ENCODE measurements at regions not wholly inside any gene's neighbourhood (a gene's known extent, or its start where the extent isn't known, plus 50 kb on each side); places are given as distances from the start of the nearest gene placed in this dataset.
"Not testable (repeated sequence)": the region's sequence is repeated elsewhere in the genome, so short reads cannot be mapped to it uniquely, and the experiment has no call there.

DNA sequence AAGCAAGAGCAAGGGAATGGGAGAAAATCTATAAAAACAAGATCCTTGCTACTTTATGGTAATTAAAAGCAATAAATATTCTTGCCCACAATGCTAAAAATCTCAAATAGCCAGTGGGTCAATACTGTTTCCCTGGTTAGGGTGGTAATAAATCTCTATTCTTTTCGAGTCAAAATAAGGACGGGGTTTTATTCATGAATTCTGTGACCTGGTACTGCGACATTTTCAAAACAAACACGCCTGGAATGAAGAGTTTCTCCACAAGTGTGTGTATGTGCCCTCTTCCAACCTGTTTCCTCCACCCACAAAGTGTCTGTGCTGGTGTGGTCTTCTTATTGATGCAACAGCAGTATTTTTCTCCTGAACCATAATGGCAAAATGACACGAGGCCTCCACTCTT, 358.8 kb upstream of the BRINP1 start:
- Mint-ChIP-seq H3K36me3 (ENCODE audit: low read depth) (no peaks in the 10 kb centered on the region), H3K27ac (no peak overlapping the region), H3K27me3 (ENCODE audit: low read depth) (no peaks in the 10 kb centered on the region), H3K4me3 (no peak overlapping the region), H3K4me1 (ENCODE audit: low read depth) (no peaks in the 10 kb centered on the region), H3K9me3 (peaks cover 4% of the 10 kb centered on the region)

DNA sequence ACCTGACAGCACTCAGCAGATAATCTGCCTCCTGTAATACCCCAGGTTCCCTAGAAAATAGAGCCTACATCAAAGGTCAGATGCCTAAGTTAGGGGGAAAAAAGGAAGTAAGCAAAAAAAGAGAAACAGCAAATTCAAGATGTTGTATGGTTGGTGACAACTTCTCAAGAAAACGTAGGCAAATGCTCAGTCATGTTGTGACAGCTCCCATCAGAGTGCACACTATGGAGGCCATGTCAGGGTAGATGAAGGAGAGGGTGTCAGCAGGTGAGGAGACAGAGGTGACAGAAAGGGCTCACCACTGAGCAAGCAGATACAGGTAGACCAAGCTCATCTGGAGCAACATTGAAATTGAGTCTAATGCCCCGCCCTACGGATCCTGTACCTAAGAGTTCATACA, 356.8 kb upstream of the BRINP1 start:
- Mint-ChIP-seq H3K27ac (no peak overlapping the region), H3K4me1 (ENCODE audit: low read depth) (no peaks in the 10 kb centered on the region), H3K9me3 (no peaks in the 10 kb centered on the region)

GRCh38 chr9:119722384-119722783, 353.1 kb upstream of the BRINP1 start:
- Mint-ChIP-seq H3K4me1 (ENCODE audit: low read depth) (no peaks in the 10 kb centered on the region), H3K27me3 (ENCODE audit: low read depth) (no peaks in the 10 kb centered on the region), H3K9me3 (no peaks in the 10 kb centered on the region), H3K36me3 (ENCODE audit: low read depth) (no peaks in the 10 kb centered on the region), H3K4me3 (no peak overlapping the region), H3K27ac (no peak overlapping the region)

More for the DNA sequence above, 356.8 kb upstream of the BRINP1 start:
- H3K4me3 Mint-ChIP-seq = no peak overlapping the region
- H3K27me3 Mint-ChIP-seq (ENCODE audit: low read depth) = no peaks in the 10 kb centered on the region
- no peaks in the 10 kb centered on the region for H3K36me3 Mint-ChIP-seq (ENCODE audit: low read depth)

GRCh38 chr9:119712325-119712724, 343.1 kb upstream of the BRINP1 start:
- Mint-ChIP-seq H3K9me3 (peaks cover 2% of the 10 kb centered on the region), H3K36me3 (ENCODE audit: low read depth) (no peaks in the 10 kb centered on the region), H3K27me3 (ENCODE audit: low read depth) (no peaks in the 10 kb centered on the region), H3K27ac (no peak overlapping the region), H3K4me3 (no peak overlapping the region), H3K4me1 (ENCODE audit: low read depth) (no peaks in the 10 kb centered on the region)

- Mint-ChIP-seq H3K4me1 (ENCODE audit: low read depth) (no peaks in the 10 kb centered on the region), H3K4me3 (no peak overlapping the region), H3K27ac (no peak overlapping the region), H3K36me3 (ENCODE audit: low read depth) (no peaks in the 10 kb centered on the region), H3K27me3 (ENCODE audit: low read depth) (no peaks in the 10 kb centered on the region), H3K9me3 (peaks cover 2% of the 10 kb centered on the region)
These were observed 340.2 kb upstream of the BRINP1 start for GRCh38 chr9:119709431-119709830.

GRCh38 chr9:119707228-119707845, 338.1 kb upstream of the BRINP1 start:
- Mint-ChIP-seq H3K27me3 (ENCODE audit: low read depth) (no peaks in the 10 kb centered on the region), H3K36me3 (ENCODE audit: low read depth) (no peaks in the 10 kb centered on the region), H3K27ac (no peak overlapping the region), H3K9me3 (peaks cover 2% of the 10 kb centered on the region), H3K4me1 (ENCODE audit: low read depth) (no peaks in the 10 kb centered on the region), H3K4me3 (no peak overlapping the region)

DNA sequence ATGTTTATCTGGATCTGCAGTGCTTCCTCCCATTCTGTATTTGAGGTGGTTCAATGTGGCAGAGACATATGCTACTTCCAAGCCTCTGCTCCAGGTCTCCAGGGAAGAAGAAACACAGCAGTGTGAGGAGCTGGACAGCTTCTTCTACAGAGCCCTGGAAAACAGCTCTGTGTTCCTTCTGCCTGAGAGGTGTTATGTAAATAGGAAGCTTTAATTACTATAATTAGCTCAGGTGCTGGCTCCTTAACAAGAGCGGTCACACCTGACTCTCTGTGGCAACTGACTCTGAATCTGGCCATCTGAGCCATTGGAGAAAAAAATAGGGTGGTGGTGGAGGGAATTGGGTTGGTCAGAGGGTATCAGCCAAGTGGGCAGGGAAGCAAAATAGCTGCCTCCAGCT, 332.4 kb upstream of the BRINP1 start:
- no peaks in the 10 kb centered on the region for H3K4me1 Mint-ChIP-seq (ENCODE audit: low read depth)
- H3K36me3 Mint-ChIP-seq (ENCODE audit: low read depth) = no peaks in the 10 kb centered on the region
- H3K27me3 Mint-ChIP-seq (ENCODE audit: low read depth) = no peaks in the 10 kb centered on the region
- H3K27ac Mint-ChIP-seq = no peak overlapping the region
- H3K9me3 Mint-ChIP-seq = no peaks in the 10 kb centered on the region
- no peak overlapping the region for H3K4me3 Mint-ChIP-seq

GRCh38 chr9:119698535-119698934, 329.3 kb upstream of the BRINP1 start:
- Mint-ChIP-seq H3K4me1 (ENCODE audit: low read depth) (no peaks in the 10 kb centered on the region), H3K4me3 (no peak overlapping the region), H3K27me3 (ENCODE audit: low read depth) (no peaks in the 10 kb centered on the region), H3K9me3 (no peaks in the 10 kb centered on the region), H3K27ac (no peak overlapping the region), H3K36me3 (ENCODE audit: low read depth) (no peaks in the 10 kb centered on the region)

DNA sequence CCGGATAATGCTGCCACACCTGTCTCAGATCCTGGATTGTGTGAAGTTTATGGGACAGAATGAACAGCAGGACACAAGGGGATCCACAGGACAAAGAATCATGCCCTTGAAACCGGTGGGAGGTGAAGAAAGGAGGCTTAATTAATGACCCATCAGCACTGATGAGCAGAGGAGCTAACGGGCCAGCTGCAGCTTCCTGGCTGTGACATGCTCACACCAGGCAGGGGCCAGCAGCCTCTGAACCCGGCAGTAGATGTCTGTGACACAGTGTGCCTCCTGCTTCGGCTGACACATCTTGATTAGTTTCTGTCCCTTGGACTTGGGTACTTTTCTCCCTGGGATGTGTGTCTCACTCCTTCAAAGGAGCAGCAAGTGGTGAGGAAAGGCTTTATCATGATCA, 328.8 kb upstream of the BRINP1 start:
- no peak overlapping the region for H3K27ac Mint-ChIP-seq
- no peak overlapping the region for H3K4me3 Mint-ChIP-seq
- no peaks in the 10 kb centered on the region for H3K36me3 Mint-ChIP-seq (ENCODE audit: low read depth)
- H3K4me1 Mint-ChIP-seq (ENCODE audit: low read depth) = no peaks in the 10 kb centered on the region
- H3K27me3 Mint-ChIP-seq (ENCODE audit: low read depth) = no peaks in the 10 kb centered on the region
- H3K9me3 Mint-ChIP-seq = no peaks in the 10 kb centered on the region

DNA sequence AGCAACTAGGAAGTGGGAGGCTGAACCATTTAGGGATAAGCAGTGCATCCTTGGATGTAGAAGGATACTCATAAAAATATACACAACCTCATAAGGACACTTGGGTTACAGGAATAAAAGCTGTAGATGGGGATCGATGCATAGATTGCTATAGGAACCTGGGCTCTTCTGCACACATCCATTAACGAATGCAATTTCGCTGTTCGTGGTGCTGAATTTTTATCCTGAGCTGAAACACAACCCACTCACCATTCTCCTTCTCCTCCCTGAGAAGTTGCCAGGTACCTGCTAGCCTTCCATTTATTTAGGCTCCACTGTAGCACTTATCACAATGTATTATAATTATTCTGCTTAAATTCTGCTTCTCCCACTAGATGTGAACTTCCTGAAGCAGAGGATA, 320.6 kb upstream of the BRINP1 start:
- H3K4me3 Mint-ChIP-seq = no peak overlapping the region

DNA sequence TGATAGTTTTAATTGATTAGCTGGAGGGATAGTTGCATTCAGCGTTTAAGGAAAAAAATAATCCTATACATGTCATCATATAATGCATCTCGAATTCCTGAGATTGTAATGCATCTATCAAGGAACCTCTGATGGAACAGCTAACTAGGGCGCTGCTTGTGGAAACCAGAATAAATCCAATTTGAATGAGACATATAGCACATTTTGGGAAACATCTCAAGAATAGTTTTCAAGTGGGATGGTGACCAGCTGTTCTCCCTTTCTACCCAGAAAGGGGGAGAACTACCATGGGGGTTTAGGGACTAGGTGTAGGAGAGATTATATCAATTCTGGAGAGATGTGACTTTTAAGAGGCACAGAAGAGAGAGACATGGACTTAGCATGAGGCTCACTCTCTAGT, 319.3 kb upstream of the BRINP1 start:
- Mint-ChIP-seq H3K27me3 (ENCODE audit: low read depth) (no peaks in the 10 kb centered on the region), H3K36me3 (ENCODE audit: low read depth) (no peaks in the 10 kb centered on the region), H3K9me3 (no peaks in the 10 kb centered on the region), H3K27ac (no peak overlapping the region), H3K4me1 (ENCODE audit: low read depth) (no peaks in the 10 kb centered on the region), H3K4me3 (no peak overlapping the region)

More for the DNA sequence above, 320.6 kb upstream of the BRINP1 start:
- no peaks in the 10 kb centered on the region for H3K36me3 Mint-ChIP-seq (ENCODE audit: low read depth)
- H3K27ac Mint-ChIP-seq = no peak overlapping the region
- H3K9me3 Mint-ChIP-seq = no peaks in the 10 kb centered on the region
- H3K27me3 Mint-ChIP-seq (ENCODE audit: low read depth) = no peaks in the 10 kb centered on the region
- H3K4me1 Mint-ChIP-seq (ENCODE audit: low read depth) = no peaks in the 10 kb centered on the region

DNA sequence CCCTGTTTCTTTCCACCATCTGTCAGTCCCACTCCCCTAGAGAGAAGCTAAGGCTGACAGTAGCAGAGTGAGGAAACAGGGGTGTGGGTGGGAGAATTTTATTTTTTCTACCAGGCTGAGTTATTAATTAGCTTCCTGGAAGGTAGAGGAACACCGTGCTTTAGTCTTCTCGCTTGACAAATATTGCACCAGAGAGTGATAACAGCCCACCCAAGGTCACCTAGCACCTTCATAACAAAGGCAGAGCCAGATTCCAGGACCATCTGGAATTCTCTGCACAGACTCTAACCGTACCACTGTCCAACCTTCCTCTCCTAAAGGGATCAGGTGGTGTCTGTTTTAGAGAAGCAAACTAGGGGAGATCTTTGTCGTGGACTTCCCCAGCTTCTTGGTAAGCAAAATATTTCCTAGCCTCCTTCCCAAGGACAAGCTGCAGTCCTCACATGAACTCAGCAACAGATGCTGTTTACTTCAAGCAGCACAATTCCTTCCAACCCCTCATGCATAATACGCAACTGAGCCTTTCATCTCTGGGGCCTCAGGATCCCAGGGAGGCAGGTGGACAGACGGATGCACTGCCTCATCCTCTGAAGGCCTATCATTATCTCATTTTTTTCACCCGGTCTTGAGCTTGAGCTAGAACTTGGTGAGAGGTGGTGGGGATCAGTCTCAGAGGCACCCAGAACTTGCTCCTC, 308.7 kb upstream of the BRINP1 start:
- Mint-ChIP-seq H3K9me3 (no peaks in the 10 kb centered on the region), H3K36me3 (ENCODE audit: low read depth) (no peaks in the 10 kb centered on the region), H3K4me1 (ENCODE audit: low read depth) (no peaks in the 10 kb centered on the region), H3K4me3 (no peak overlapping the region), H3K27me3 (ENCODE audit: low read depth) (no peaks in the 10 kb centered on the region), H3K27ac (no peak overlapping the region)

- no peak overlapping the region for H3K27ac Mint-ChIP-seq
- H3K4me1 Mint-ChIP-seq (ENCODE audit: low read depth) = no peaks in the 10 kb centered on the region
- no peaks in the 10 kb centered on the region for H3K36me3 Mint-ChIP-seq (ENCODE audit: low read depth)
- no peak overlapping the region for H3K4me3 Mint-ChIP-seq
- no peaks in the 10 kb centered on the region for H3K9me3 Mint-ChIP-seq
- H3K27me3 Mint-ChIP-seq (ENCODE audit: low read depth) = no peaks in the 10 kb centered on the region
These were observed 306.7 kb upstream of the BRINP1 start for GRCh38 chr9:119675951-119676350.

DNA sequence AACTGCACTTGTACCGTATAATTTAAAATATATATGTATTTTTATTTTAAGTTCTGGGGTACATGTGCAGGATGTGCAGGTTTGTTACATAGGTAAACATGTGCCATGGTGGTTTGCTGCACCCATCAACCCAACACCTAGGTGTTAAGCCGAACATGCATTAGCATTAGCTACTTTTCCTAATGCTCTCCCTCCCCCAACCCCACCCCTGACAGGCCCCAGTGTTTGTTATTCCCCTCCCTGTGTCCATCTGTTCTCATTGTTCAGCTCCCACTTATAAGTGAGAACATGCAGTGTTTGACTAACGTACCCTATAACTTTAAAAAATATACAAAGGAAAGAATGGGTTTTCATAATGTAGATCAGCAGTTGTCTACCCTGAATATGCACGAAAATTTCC, 303.5 kb upstream of the BRINP1 start:
- not testable (repeated sequence) for H3K4me3 Mint-ChIP-seq

DNA sequence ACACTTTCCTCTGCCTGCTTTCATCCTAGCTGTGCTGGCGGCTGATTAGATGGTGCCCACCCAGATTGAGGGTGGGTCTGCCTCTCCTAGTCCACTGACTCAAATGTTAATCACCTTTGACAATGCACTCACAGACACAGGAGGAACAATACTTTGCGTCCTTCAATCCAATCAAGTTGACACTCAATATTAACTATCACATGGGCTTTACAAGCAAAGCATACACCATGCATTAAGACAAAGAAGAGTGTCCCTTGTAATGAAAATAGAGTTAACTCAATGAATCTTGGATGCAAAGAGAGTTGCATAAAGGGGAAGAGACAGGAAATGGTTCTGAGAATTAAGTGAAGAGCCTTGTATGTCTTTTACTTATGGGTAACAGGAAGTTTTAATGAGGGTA, 298.7 kb upstream of the BRINP1 start:
- Mint-ChIP-seq H3K4me3 (no peak overlapping the region), H3K4me1 (ENCODE audit: low read depth) (no peaks in the 10 kb centered on the region), H3K9me3 (no peaks in the 10 kb centered on the region), H3K27ac (no peak overlapping the region), H3K36me3 (ENCODE audit: low read depth) (no peaks in the 10 kb centered on the region), H3K27me3 (ENCODE audit: low read depth) (no peaks in the 10 kb centered on the region)

More for the DNA sequence above, 303.5 kb upstream of the BRINP1 start:
- not testable (repeated sequence) for H3K36me3 Mint-ChIP-seq (ENCODE audit: low read depth); H3K27me3 Mint-ChIP-seq (ENCODE audit: low read depth); H3K27ac Mint-ChIP-seq; H3K4me1 Mint-ChIP-seq (ENCODE audit: low read depth); H3K9me3 Mint-ChIP-seq
